ENCODE measurements at regions not wholly inside any gene's neighbourhood (a gene's known extent, or its start where the extent isn't known, plus 50 kb on each side); places are given as distances from the start of the nearest gene placed in this dataset.
"Not testable (repeated sequence)": the region's sequence is repeated elsewhere in the genome, so short reads cannot be mapped to it uniquely, and the experiment has no call there.

DNA sequence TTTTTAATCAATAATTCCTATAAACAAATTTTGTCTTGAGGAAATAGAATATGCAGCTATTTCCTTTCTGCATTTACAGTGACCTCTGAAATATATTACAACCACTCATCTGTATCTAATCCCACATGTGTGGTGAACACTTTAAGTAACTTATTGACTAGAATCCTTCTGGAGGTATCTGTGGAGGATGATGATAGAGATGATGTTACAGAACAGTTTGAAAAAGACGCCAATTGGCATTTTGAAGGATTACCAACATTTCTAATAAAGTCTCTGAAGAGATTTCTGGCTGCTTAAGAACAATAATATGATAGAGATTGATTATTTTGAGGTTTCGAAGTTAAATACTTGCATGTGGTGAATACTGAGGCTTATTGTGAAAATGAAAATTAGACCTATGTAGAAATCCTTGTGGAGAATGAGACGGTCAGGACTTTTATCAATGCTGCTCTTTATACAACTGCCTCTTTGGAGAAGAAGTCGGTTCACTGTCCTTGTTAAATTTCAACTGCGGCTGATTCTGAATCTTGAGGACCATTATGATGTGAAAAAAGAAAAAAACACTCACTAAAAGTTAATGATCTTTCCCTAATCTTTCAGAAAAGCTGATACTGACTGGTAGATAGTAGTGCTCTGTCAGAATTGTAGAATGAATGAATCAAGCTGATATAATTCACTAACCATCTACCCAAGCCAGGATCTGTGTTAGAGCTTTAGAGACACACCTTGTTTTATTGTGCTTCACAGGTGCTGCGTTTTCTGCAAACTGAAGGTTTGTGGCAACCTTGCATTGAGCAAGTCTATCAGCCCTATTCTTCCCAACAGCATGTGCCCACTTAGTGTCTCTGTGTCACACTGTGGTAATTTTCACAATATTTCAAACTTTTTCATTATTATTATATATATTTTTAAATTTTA is 204.7 kb downstream of the SPRY1 start:
- DNase-seq (ENCODE audit: low read depth): no peak

DNA sequence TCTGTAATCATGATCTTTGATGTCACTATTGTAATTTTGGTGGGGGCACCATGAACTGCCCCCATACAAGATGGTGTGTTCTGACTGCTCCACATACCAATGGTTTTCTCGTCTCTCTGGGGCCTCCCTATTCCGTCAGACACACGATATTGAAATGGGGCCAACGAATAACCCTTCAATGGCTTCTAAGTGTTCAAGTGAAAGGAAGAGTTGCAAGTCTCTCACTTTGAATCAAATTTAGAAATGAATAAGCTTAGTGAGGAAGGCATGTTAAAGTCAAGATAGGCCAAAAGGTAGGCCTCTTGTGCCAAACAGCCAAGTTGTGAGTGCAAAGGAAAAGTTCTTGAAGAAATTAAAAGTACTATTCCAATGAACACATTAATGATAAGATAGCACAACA is 205.4 kb downstream of the SPRY1 start:
- no peak for DNase-seq (ENCODE audit: low read depth)

DNA sequence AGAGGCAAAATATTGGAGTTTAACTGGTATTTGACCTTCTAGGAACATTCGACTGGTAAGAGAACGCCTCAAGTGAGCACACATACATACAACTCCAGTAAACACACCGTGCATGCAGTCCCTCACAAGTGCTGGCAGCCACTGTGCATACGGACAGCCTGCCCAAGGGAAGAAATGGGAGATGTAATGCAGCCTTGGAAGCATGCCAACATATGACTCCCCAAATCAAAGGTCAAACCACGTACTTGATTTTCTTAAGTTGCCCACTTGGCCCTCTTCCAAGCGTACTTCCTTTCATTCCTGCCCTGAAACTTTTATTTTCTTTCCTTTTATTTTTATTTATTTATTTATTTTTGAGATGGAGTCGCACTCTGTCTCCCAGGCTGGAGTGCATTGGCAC is 206.6 kb downstream of the SPRY1 start:
- DNase-seq (ENCODE audit: low read depth): no peak

DNA sequence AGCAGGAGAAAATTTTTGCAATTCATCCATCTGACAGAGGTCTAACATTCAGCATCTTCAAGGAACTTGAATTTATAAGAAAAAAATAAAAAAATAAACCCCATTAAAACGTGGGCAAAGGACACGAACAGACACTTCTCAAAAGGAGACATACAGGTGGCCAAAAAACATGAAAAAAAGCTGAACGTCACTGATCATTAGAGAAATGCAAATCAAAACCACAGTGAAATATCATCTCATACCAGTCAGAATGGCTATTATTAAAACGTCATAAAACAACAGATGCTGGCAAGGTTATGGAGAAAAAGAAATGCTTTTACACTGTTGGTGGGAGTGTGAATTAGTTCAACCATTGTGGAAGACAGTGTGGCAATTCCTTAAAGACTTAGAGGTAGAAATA is 209.2 kb downstream of the SPRY1 start:
- DNase-seq (ENCODE audit: low read depth): not testable (repeated sequence)

DNA sequence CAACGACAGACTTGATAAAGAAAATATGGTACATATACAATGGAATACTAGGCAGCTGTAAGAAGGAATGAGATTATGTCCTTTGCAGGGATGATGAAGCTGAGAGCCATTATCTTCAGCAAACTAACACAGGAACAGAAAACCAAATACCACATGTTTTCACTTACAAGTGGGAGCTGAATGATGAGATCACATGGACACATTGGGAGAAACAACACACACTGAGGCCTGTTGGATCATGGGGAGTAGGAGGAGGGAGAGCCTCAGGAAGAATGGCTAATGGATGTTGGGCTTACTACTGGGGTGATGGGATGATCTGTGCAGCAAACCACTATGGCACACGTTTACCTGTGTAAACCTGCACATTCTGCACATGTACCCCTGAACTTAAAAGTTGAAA is 209.7 kb downstream of the SPRY1 start:
- no peak for DNase-seq (ENCODE audit: low read depth)

DNA sequence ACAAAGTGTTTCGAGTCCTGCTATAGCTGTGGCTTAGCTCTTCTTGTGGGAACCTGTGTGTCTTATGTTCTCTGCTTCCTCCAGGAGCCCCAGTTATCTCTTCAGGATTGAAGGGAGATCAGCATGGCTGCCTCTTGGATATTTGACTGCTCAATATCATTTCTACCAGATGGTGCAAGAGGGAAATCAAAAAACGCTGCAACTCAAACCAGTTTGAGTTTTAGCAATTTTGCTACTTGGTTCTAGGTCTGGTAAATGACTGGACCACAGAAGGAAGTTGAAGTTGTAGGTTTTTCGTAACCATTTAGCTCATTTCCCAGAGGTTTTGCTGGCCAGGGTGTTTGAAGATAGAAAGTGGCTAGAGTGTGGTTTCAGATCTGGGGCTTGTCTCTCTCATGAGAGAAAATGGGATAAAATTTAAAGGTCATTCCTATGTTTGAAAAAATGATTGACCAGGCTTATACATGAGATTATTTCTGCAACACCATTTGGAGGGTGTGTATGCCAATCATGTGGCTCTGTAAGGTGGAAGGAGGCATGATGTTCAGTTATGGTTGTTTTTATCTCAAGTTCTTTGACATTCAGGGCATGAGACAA is 210.4 kb downstream of the SPRY1 start:
- no peak for DNase-seq (ENCODE audit: low read depth)

DNA sequence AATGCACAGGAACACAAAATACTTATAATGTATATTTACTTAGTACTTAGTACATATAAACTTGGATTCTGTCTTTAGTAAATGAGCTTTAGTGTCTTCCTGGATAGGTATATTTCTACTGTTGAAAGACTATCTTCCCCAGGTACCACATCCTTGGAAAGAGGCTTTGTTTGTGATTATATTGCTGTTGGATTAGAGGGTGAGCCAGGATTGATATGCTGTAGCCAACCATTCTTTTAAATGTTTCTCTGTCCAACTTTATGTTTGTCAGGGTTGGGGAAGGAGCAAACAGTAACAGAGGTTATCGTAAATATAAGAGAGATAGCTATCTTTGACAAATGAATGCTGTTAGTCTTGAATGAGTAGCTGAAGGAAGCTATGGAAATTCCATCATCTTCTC is 213.2 kb downstream of the SPRY1 start:
- DNase-seq (ENCODE audit: low read depth): no peak

DNA sequence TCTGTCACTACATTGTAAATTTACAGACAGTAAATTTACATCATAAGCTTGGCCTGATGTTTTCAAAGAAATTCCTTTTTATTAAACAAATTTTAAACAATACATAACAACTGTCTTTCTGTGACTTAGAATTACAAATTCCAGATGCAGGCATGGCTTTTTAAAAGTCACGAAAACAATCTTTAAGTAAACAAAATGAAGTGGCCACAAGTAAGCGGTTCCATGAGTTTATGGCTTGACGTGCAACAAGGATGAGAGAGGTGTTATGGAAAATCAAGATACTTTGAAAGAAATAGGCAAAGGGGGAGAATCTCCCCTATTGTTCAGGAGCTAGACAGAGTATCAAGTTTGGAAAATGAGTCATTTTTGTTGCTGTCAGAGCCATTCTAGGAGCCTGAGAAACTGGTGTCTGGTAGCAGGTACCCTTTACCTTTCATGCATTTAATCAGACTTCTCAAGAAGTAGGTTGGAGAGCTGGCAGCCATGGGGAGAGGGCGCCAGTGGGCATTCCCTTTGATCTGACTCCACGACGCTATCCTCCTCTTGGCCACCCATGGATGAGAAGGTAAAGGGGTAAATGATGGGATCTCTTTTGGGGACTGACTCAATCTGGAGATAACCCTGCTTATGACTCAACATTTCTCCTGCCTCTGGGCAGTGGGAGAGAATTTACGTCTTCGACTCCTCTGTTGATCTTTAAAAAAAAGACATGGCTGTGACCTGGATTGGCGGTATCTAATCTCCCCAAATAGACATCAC is 217.2 kb downstream of the SPRY1 start:
- no peak for DNase-seq (ENCODE audit: low read depth)

DNA sequence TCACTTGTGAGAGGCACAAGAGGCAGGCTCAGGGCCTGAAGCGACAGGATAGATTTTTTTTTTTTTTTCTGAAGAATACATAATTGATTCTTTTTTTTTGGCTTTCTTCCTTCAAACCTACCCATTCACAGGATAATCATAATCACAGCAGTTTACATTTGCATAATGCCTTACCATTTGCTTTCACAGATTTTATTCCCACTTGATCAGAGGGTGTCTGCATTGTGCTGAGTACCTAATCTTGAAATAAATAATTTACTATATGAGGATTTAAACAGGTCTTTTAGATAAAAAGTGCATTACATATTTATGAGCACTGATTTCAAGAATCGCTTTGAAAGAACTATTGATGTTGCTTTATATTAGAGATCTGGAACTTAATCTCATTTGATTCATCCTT is 219.3 kb downstream of the SPRY1 start:
- no peak for DNase-seq (ENCODE audit: low read depth)

DNA sequence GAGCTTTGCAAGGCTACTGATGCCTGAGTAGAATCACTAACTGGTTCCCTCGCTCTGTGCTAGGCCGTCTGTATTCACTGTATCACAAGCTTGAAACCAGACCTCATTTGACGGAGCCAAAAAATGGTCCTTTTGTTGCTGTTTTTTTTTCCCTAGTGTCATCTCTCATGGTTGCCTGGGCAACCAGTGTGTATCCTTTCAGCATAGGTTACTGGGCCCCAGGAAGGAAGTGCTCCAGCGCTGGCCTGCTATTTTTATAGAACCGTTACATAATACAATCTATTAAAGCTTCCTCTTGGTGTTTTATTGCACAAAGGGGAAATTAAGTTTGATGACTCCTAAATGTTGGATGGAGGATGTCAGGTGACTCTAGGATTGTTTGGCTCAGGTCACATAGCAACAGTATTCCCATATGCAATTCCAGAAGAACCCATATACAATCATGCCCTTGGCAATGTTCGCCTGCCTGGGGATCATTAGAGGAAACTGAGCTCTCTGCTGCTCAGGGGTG is 220.4 kb downstream of the SPRY1 start:
- peak; percentile 98 for DNase-seq (ENCODE audit: low read depth)

DNA sequence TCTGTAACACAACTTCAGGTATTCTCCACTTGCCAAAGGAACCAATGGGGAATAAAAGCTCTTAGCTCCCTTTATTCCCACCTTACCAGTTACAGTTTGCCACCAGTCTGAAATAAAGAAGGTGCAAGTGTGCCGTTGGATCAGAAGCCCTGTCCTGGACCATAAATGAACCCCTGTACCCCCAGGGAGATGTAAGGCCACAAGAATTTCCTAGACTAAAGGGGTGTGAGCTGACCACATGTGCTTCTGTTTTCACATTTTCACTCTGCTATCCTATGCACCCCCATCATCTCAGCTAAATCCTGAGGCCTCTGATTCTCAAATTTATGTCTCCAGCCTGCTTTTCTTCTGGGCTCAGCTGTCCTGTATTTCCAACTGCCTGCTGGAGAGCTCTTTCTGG is 221.2 kb downstream of the SPRY1 start:
- no peak for DNase-seq (ENCODE audit: low read depth)

DNA sequence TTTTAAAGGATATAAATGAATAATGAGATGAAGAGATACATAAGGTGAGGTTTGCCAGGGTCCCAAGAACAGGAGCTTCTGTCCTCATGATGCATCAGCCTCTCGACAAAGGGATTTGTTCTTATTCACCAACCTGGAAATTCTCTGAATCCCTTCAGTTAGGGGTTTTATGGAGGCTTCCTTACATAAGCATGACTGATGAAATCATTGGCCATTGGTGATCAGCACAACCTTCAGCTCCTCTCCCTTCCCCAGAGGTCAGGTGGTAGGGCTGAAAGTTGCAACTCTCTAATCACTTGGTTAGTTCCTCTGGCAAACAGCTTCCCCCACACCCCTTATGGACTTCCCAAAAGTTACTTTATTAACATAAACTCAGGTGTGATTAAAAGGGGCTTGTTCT is 222.0 kb downstream of the SPRY1 start:
- no peak for DNase-seq (ENCODE audit: low read depth)

DNA sequence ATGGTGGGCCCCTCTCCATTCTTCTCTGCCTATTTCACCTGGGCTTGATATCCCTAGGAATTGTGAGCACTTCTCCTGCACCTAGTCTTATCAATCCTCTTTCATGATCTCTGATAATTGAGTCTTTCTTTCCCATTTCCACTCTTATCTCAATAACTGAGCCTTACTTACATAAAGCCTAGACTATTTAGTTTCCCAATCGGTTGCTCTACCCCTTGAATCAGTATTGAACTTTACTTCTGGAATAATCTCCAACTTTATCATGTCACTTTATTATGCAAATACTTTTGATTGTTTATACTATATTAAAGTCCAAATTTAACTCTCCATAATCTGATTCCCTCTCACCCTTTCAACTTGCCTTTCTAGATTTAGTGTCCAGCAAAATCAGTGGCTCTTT is 222.7 kb downstream of the SPRY1 start:
- no peak for DNase-seq (ENCODE audit: low read depth)

DNA sequence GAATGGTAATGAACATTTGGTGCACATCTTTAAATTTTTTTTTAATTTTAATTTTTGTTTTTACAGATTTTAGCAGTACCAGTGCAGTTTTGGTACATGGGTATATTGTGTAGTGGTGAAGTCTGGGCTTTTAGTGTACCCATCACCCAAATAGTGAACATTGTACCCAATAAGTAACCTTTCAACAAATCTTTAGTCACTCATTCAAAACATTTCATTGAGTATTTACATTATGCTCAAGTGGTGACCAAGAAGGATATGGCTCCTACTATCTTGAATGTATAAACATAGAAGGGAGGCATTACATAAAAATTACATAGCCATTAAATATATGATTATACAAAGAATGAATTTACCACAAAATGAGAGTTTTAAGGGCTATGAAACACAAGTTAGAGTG is 223.3 kb downstream of the SPRY1 start:
- DNase-seq (ENCODE audit: low read depth): no peak

DNA sequence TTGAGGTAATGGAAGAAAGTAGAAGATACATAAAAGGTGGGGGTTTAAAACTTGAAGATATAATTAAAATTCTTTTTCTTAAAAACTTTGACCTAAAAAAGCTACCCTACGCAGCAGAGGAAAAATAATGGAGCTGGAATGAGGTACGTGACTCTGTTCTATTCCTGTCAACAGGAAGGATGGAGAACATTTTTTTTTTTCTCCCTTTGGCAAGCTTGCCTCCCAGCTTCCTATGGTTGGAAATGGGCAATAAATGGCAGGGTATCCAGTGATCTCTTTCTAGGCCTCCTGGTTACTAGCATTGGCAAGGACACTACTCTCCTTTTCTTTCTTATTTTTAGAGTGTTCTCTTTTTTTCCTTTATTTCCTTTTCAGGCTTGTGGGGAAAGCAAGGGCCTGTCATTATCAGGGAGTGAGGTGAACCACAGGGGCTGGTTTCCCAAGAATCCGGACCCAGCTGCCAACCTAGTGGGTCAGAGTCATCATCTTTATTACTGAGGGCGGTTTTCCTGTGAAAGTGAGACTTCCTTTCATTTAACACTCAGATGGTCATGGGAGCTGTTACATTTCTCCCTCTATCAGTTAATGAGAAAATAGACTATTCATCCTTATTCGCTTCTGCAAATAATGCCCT is 224.6 kb downstream of the SPRY1 start:
- DNase-seq (ENCODE audit: low read depth): no peak

DNA sequence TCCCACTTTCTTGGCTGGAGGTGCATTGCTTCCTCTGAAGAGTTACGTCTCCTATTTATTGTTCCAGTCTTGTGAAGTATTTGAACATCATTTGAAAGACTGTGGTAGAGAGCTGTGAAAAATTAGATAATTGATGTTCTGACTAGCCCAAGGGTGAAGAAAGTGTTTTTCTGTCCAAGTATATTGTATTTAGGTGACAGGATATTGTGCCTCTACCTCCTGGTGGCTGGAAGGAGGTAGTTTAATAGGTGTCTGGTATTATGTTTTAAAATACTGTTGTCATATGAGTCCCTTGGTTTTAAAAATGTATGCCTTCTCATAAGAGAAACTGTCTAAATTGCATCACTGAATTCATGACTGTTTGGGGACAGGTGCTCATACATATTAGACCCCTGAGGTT is 226.0 kb downstream of the SPRY1 start:
- DNase-seq (ENCODE audit: low read depth): no peak

DNA sequence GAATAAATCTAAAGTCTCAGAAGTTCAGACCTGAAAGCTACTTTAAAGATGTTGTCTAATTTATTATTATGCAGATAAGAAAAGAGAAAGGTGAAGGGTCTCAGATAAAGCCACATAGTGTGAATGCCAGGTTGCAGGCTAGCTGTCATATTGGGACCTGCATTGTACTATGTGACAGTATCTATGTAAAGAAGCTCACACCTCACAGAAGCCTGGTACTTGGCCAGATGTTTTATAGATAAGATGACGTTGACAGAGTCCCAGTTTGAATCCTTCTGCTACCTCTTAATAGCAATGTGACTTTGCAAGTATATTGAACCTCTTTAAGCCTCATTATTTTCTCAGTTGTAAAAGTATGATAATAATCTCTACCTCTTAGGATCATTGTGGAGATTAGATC is 227.0 kb downstream of the SPRY1 start:
- no peak for DNase-seq (ENCODE audit: low read depth)

DNA sequence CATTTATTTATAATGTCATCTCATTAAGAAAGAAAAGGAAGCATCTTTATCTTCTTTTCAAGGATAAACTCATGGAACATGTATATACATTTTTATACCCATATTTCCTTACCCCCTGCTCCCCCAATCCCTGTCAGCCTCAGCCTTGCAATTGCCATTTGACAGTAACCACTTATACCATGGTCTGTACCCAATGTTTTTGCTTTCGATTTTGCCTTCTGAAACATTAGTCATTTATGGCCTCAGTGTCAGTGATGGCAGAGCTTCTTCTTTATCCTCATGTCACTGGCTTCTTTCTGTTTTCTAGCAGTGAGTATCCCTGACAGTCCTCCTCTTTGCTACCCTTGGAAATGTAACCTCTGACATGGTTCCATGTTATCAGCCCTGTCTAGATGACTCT is 228.4 kb downstream of the SPRY1 start:
- DNase-seq (ENCODE audit: low read depth): no peak

DNA sequence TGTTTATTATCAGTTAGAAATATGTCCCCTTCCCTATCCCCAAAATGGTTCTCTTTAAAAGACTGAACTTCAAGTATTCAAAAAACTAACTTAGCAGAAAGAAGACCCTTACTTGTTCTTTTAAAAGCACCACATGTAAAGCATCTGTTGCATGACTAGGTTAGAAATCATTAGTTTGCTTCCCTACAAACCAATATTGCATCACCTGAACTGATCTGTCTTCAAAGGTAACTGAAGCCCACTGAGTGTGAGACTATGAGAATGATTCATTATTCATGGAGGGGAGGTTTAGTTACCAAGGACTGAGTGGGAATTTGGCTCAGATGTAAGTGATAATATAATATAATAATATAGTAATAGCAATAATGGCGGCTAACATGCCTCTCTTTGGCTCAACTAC is 231.7 kb downstream of the SPRY1 start:
- DNase-seq (ENCODE audit: low read depth): no peak

DNA sequence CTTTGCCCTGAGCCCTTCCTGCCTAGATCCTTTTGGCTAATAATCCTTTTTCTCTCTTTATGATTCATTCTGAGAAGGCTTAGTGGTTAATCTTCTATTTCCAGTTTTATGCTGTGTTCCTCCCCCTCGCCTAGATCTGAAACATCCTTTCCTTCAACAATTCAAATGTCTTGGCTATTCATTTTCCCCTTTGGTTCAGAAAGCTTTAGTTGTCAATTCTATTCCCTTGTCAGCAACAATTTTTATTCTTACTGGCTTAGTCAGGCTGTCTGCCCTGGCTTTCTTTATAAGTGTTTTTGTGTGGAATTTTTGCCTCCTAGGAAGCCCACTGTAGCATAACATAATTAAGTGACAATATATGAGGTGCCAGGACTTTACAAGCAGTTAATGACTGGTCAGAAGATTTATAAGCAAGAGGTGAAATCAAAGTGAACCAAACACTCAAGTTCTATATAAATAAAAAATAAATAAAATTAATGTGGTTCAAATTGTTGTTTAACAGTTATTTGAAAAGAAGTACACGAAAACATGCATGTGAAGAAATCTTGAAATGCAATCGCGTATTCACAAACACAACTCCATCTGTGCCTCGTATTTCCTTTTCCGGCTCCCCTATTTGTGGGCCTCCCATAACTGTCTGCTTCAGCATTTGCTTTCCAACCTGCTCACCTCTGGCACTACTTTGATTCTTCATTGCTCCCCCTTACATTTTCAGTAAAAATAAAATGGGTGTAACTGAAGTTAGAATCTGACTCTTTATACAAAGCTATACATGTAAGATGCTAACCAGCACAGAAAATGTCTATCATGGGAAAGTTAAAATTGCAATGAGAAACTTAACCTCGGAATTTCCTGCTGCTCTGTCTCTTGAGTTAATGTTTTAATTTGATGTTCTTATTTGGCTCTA is 235.4 kb downstream of the SPRY1 start:
- DNase-seq (ENCODE audit: low read depth): no peak

DNA sequence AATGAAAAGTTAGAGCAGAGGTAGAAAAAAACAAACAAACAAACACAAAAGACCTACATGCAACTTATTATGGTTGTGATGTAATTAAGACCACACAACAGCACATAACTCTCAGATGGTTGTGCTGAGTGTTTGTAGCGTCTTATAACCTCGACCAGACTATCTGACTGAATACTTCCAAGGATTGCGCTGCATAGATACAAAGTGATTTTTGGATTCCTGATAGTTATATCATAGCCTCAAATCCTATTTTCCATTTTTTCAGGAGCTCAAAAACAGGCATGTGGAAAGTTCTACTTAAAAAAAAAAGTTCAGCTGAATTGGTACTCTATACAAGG is 236.1 kb downstream of the SPRY1 start:
- DNase-seq (ENCODE audit: low read depth): no peak

All from forelimb muscle (tissue), 1 donor.